GM20000 (cell line): ENCODE measurements at regions not wholly inside any gene's neighbourhood (a gene's known extent, or its start where the extent isn't known, plus 50 kb on each side); places are given as distances from the start of the nearest gene placed in this dataset.

Experiments used
- DNase-seq: peaks from one replicate; pipeline ENCODE4 v3.0.0; 2012; ENCODE audit warnings: low spot score
- CTCF ChIP-seq: IDR thresholded peaks from 2 replicates; pipeline ENCODE4 v1.5.1; 2012; ENCODE audit warnings: mild to moderate bottlenecking, control low read depth; ENCODE audit errors: extremely low read depth, missing control alignments

- no peak for DNase-seq
- TF ChIP-seq CTCF: no peak
Observed at GRCh38 chr3:3504686-3505085, 294.5 kb upstream of the LRRN1 start.

DNA sequence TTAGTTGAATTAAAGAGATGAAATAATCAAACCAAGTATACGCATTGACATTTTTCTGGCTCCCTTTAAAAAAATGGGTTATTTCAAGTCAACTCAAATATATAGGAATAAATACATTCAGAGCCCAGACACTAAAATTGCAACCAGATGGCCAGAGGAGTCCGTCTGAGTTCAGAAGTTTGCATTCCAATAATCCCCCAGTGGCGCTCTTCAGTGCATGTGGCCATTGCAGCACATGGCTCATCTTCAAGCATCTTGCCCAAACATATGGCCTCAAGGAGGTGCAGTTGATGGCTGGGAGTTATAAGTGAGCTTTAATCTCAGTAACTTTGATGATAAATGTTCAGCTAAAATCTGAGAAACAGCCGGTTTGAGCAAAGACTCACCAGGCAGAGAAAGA lies 295.8 kb upstream of the LRRN1 start:
- TF ChIP-seq CTCF: no peak
- DNase-seq: no peak

GRCh38 chr3:3499987-3500386 lies 299.2 kb upstream of the LRRN1 start:
- DNase-seq: no peak
- no peak for TF ChIP-seq CTCF

DNA sequence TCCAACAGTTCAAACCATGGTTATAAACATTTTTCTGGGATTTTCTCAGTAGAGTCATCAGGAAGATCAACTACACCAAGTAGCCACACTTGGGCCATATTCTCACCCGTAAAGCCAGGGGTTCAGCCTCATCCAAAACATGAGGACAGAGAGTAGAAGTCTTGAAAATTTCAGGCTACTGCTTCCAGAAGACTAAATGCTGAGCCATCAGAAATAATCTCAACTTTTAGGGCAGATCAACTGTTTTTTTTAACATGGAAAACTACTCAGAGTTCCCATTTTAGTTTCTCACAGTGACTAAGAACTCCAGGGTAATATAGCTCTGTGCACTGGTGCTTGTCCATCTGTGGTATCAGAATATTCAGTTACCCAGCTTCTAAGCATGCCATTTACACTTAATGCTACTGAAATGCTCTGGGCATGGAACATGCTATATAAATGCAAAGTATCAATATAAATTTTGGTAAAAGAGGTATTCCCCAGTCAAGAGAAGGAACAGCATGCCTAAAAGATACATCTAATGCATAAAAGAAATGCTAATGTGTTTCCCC lies 300.1 kb upstream of the LRRN1 start:
- no peak for DNase-seq
- TF ChIP-seq CTCF: no peak

- TF ChIP-seq CTCF: no peak
- no peak for DNase-seq
Observed at GRCh38 chr3:3495611-3496010, 303.6 kb upstream of the LRRN1 start.

DNA sequence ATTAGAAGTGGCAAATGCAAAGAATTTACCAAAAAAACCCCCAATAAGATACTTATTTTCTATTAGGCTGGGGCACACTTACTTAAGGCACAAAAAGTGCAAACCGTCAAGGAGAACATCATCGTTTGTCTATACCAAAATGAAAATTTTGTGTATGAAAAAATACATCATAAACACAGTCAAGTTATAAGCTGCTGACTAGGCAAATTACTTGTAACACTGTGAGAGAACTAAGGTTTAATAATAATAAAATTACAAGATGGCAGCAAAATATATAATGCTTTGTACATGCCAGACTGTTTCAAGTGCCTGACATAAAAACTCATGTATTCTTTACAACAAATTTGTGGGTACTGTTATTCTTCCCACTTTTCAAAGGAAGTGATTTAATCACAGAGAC lies 297.2 kb upstream of the CRBN start:
- TF ChIP-seq CTCF: no peak
- DNase-seq: no peak

DNA sequence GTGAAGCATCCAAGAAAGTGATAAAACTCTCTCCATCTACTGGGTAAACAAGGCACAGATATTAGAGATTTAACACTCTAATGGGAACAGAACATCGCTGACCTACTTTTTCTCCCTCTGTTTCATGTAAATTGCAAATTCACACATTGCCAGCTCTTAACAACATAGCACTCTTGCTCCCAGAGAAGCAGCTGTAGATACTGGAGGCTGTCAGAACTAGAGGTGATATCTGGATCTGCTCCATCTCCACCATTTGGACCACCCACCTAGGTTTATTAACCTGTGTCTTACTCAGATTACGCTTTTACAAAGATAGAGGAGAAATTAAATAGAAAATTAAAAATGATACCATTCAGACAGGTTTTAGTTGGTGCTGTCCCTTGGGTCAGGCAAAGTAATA lies 289.1 kb upstream of the CRBN start:
- no peak for DNase-seq
- TF ChIP-seq CTCF: no peak
